PC-3 (cell line): ENCODE measurements at regions not wholly inside any gene's neighbourhood (a gene's known extent, or its start where the extent isn't known, plus 50 kb on each side); places are given as distances from the start of the nearest gene placed in this dataset.

Experiments used
- ATAC-seq: fragments of 200-7000 bp; cut with Tn5 transposase; 2 replicates; pipeline ENCODE4 v1.9.1; 2020; ENCODE audit warnings: mild to moderate bottlenecking, moderate library complexity
- BruUV-seq: library from RNA; stranded (reverse); fragments of 400-500 nt; replicated peaks from 2 replicates; lab custom pipeline; 2021; lab: Mats Ljungman, UMichigan
- CTCF ChIA-PET: fragments of 300-600 bp; sonication (Branson Sonifier 250); formaldehyde crosslinking; loops from one replicate; lab custom pipeline; 2022; ENCODE audit warnings: antibody characterized with exemption; lab: Charles Lee
- POLR2A ChIA-PET: fragments of 300-600 bp; sonication (Branson Sonifier 250); formaldehyde crosslinking; loops from one replicate; lab custom pipeline; 2022; ENCODE audit warnings: antibody characterized with exemption; ENCODE audit not compliant: unreplicated experiment; lab: Charles Lee
- DNase-seq: peaks from one replicate; pipeline ENCODE4 v3.0.0-alpha.2; 2015
- H2AFZ ChIP-seq: fragments of 300-600 bp; sonication (generic); 2 replicates; pipeline ENCODE4 v1.6.0; 2016; ENCODE audit warnings: antibody characterized with exemption, low read length
- H3F3A ChIP-seq: fragments of 300-600 bp; sonication (generic); one replicate; pipeline ENCODE4 v1.6.0; 2017; ENCODE audit warnings: antibody characterized with exemption, low read length, control low read depth, mild to moderate bottlenecking; ENCODE audit not compliant: unreplicated experiment
- H3K27ac ChIP-seq: fragments of 300-600 bp; sonication (generic); 2 replicates; pipeline ENCODE4 v1.5.1; 2016; ENCODE audit warnings: mild to moderate bottlenecking, low read length
- H3K27me3 ChIP-seq: fragments of 300-600 bp; sonication (generic); 2 replicates; pipeline ENCODE4 v1.6.1; 2016; ENCODE audit warnings: low read length, mixed read lengths
- H3K36me3 ChIP-seq: fragments of 300-600 bp; sonication (generic); 2 replicates; pipeline ENCODE4 v1.6.1; 2016; ENCODE audit warnings: low read depth, mixed run types, low read length, mixed read lengths
- H3K4me1 ChIP-seq: fragments of 300-600 bp; sonication (generic); 2 replicates; pipeline ENCODE4 v1.5.1; 2016; ENCODE audit warnings: low read length; ENCODE audit not compliant: insufficient read depth
- H3K4me2 ChIP-seq: fragments of 300-600 bp; sonication (generic); 2 replicates; pipeline ENCODE4 v1.6.0; 2016; ENCODE audit warnings: low read length
- H3K4me3 ChIP-seq: fragments of 300-600 bp; sonication (generic); 2 replicates; pipeline ENCODE4 v1.5.1; 2016; ENCODE audit warnings: mild to moderate bottlenecking, low read length, mixed read lengths
- H3K79me2 ChIP-seq: fragments of 300-600 bp; sonication (generic); 2 replicates; pipeline ENCODE4 v1.6.1; 2017; ENCODE audit warnings: low read length, mixed read lengths
- H3K9ac ChIP-seq: fragments of 300-600 bp; sonication (generic); 2 replicates; pipeline ENCODE4 v1.6.0; 2016; ENCODE audit warnings: mild to moderate bottlenecking, low read length
- H3K9me2 ChIP-seq: fragments of 300-600 bp; sonication (generic); replicated peaks from 2 replicates; pipeline ENCODE4 v1.6.1; 2016; ENCODE audit warnings: mixed run types, low read length, mixed read lengths
- H3K9me3 ChIP-seq: fragments of 300-600 bp; sonication (generic); 2 replicates; pipeline ENCODE4 v1.6.1; 2016; ENCODE audit warnings: low read length, mixed read lengths
- H4K20me1 ChIP-seq: fragments of 300-600 bp; sonication (generic); 2 replicates; pipeline ENCODE4 v1.6.1; 2016; ENCODE audit warnings: low read length, mixed read lengths
- EZH2 ChIP-seq: fragments of 300-600 bp; sonication (generic); IDR thresholded peaks from one replicate; pipeline ENCODE4 v1.6.1; 2017; ENCODE audit warnings: antibody characterized with exemption, mild to moderate bottlenecking, low read length; ENCODE audit not compliant: unreplicated experiment
- EZH2phosphoT487 ChIP-seq: fragments of 300-600 bp; sonication (generic); IDR thresholded peaks from 2 replicates; pipeline ENCODE4 v1.6.1; 2018; ENCODE audit warnings: mild to moderate bottlenecking, antibody characterized with exemption, low read length, borderline replicate concordance
- intact Hi-C: fragments of 100-400 bp; cut with micrococcal nuclease; formaldehyde crosslinking; loops from 2 replicates; pipeline ENCODE4 v1.9.0; 2023
- TF ChIP-seq, protein P1 (sequence below): fragments of 300-600 bp; sonication (generic); conservative IDR thresholded peaks from 2 replicates; pipeline ENCODE4 v1.5.1; 2017; ENCODE audit warnings: antibody characterized with exemption, low read depth, mild to moderate bottlenecking, low read length

DNA sequence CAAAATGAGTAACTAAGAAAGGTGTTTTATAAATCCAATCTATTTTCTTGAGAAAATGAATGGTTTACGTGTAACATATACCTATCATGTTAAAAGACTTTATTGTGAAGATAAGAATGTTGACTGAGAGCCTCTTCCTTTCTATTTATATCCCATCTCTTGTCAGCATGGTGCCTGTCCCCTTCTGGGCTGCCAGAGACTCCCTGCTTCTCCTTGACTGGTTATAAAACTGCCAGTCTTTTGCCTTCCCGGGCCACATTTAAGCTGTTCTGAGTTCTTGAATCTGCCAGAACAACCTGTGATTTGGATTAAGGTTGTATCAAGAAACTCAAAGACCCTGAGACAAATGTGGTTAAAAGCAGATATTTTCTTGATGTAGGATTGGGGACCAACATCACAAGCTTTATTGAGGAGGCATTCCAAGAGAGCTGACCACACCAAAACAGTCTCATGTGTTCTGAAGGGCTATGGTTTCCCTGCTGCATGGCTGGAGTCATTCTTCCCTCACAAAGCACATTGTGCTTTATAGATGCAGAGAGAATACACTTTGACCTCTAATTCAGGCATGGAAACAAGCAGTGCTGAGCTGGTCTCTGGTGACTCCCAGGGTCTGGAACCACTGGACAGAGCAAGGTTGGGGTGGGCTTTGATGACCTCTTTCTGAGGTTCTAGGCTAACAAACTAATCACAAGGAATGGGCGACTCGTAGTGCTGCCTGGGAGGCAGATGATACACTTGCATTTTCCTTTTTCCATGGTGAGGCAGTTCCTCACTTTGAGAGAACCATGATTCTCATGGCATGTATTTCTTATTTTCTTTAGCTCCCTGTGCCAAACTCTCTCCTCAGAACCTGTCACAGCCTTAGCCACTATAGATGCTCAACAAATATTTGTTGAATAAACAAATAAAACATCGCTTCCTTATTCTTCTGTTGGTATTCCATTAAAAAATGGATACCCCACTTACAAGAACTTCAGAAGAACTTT is 205.0 kb upstream of the PREP start:
- Histone ChIP-seq H3K4me2 (peak overlapping the region; percentile 79), H3K36me3 (no peaks in the 10 kb centered on the region), H3F3A (no peaks in the 10 kb centered on the region), H3K4me3 (no peak overlapping the region), H4K20me1 (no peaks in the 10 kb centered on the region), H3K79me2 (no peaks in the 10 kb centered on the region), H3K27me3 (no peaks in the 10 kb centered on the region), H2AFZ (0 out of 2 replicates have a peak overlapping the region, but pooled peaks have one; percentile 46), H3K9me3 (no peaks in the 10 kb centered on the region), H3K4me1 (peaks cover 24% of the 10 kb centered on the region), H3K27ac (peak overlapping the region; percentile 99), H3K9me2 (no peaks in the 10 kb centered on the region), H3K9ac (peak overlapping the region; percentile 81)
- ChIA-PET POLR2A (no interaction called here), CTCF (no interaction called here)
- DNase-seq: no peak
- TF ChIP-seq EZH2: no peak
- TF ChIP-seq, protein P1, sequence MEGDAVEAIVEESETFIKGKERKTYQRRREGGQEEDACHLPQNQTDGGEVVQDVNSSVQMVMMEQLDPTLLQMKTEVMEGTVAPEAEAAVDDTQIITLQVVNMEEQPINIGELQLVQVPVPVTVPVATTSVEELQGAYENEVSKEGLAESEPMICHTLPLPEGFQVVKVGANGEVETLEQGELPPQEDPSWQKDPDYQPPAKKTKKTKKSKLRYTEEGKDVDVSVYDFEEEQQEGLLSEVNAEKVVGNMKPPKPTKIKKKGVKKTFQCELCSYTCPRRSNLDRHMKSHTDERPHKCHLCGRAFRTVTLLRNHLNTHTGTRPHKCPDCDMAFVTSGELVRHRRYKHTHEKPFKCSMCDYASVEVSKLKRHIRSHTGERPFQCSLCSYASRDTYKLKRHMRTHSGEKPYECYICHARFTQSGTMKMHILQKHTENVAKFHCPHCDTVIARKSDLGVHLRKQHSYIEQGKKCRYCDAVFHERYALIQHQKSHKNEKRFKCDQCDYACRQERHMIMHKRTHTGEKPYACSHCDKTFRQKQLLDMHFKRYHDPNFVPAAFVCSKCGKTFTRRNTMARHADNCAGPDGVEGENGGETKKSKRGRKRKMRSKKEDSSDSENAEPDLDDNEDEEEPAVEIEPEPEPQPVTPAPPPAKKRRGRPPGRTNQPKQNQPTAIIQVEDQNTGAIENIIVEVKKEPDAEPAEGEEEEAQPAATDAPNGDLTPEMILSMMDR: no peak
- no peak for TF ChIP-seq EZH2phosphoT487
- BruUV-seq: no TSS peak
- no peak for ATAC-seq
- intact Hi-C loops: no loop called here

DNA sequence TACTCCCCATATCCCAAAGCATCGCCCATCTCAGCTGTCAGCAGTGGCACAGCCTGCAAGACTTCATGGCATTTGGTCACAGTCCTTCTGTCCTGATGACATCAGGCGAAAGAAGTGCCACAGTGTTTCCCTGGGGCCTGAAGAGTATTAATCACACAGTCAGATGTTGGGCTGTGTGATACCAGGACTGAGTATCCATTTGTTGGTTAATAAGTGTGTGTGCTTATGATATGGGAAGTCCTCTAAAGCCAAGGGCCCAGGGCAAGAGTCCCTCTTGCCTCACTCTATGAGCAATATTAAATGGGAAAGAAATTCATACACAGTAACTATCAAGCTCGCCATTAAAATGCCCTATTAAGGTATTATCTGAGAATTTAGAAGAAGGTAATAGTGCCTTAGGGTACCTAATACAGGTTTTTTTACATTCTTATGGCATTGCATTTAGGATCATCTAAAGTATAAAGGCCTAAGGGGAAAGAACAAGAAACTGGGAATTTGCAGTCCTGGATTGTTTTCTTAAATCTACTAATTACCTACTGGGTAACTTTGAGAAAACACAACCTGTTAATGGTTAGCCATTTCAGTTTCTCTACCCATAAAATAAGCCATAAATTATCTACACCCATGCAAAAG is 204.1 kb upstream of the PREP start:
- peaks cover 24% of the 10 kb centered on the region for H3K4me1 ChIP-seq
- H4K20me1 ChIP-seq: no peaks in the 10 kb centered on the region
- no peak overlapping the region for H3K27ac ChIP-seq
- DNase-seq: no peak
- H3K4me2 ChIP-seq: no peak overlapping the region
- no peak overlapping the region for H2AFZ ChIP-seq
- no peak overlapping the region for H3K4me3 ChIP-seq
- H3F3A ChIP-seq: no peaks in the 10 kb centered on the region
- H3K9ac ChIP-seq: no peak overlapping the region
- no peak for ATAC-seq
- intact Hi-C loops: no loop called here
- no peaks in the 10 kb centered on the region for H3K9me3 ChIP-seq
- no peaks in the 10 kb centered on the region for H3K36me3 ChIP-seq
- TF ChIP-seq EZH2: no peak
- TF ChIP-seq EZH2phosphoT487: no peak
- TF ChIP-seq, protein P1: no peak
- ChIA-PET CTCF (no interaction called here), POLR2A (no interaction called here)
- no peaks in the 10 kb centered on the region for H3K79me2 ChIP-seq
- BruUV-seq: no TSS peak
- no peaks in the 10 kb centered on the region for H3K9me2 ChIP-seq
- no peaks in the 10 kb centered on the region for H3K27me3 ChIP-seq

- Histone ChIP-seq H4K20me1 (no peaks in the 10 kb centered on the region), H3K9me3 (no peaks in the 10 kb centered on the region), H3K27me3 (no peaks in the 10 kb centered on the region), H3F3A (no peaks in the 10 kb centered on the region), H3K36me3 (no peaks in the 10 kb centered on the region), H3K9me2 (no peaks in the 10 kb centered on the region), H3K4me1 (peaks cover 32% of the 10 kb centered on the region), H2AFZ (no peak overlapping the region), H3K4me2 (no peak overlapping the region), H3K9ac (no peak overlapping the region), H3K79me2 (no peaks in the 10 kb centered on the region), H3K4me3 (no peak overlapping the region), H3K27ac (no peak overlapping the region)
- no peak for ATAC-seq
- ChIA-PET CTCF (no interaction called here), POLR2A (no interaction called here)
- DNase-seq: no peak
- BruUV-seq: no TSS peak
- TF ChIP-seq, protein P1: no peak
- TF ChIP-seq EZH2phosphoT487 (no peak), EZH2 (no peak)
- intact Hi-C loops: no loop called here
These were observed 201.7 kb upstream of the PREP start for GRCh38 chr6:105604587-105604884.
